ENCODE measurements at regions not wholly inside any gene's neighbourhood (a gene's known extent, or its start where the extent isn't known, plus 50 kb on each side); places are given as distances from the start of the nearest gene placed in this dataset.

GRCh38 chr20:56833427-56833826, 204.3 kb downstream of the TFAP2C start:
- DNase-seq (ENCODE audit: low spot score): peak; percentile 55
- CTCF ChIA-PET (ENCODE audit: unreplicated experiment): no interaction called here

GRCh38 chr20:56835829-56836550, 206.9 kb downstream of the TFAP2C start:
- CTCF ChIA-PET (ENCODE audit: unreplicated experiment): interaction anchor here (0.7 kb wide), 1 partner anchor 10 kb away, joined by 4 read pairs; no protein-coding TSS in a partner anchor
- H3K4me3 ChIP-seq (ENCODE audit: low read depth, low read length, poor library complexity, severe bottlenecking): no peak overlapping the region
- TF ChIP-seq CTCF (conservative IDR thresholded peaks at IDR 0.05; ENCODE audit: low read length) (no peak), EZH2phosphoT487 (IDR thresholded peaks at IDR 0.05; ENCODE audit: borderline replicate concordance, low read depth, low read length) (no peak)
- H3K79me2 ChIP-seq (ENCODE audit: insufficient read depth, low read depth, low read length): no peaks in the 10 kb centered on the region
- H3K4me1 ChIP-seq (ENCODE audit: insufficient read depth, low read length, poor library complexity, severe bottlenecking): peaks cover 17% of the 10 kb centered on the region
- no peaks in the 10 kb centered on the region for H4K20me1 ChIP-seq (ENCODE audit: insufficient read depth, low read length)
- no peak overlapping the region for H3K4me2 ChIP-seq (ENCODE audit: low read length)
- H2AFZ ChIP-seq (ENCODE audit: low read length): no peak overlapping the region
- POLR2A ChIA-PET: interaction anchor here (1.1 kb wide), 1 partner anchor 10 kb away, joined by 3 read pairs; no protein-coding TSS in a partner anchor
- no TSS peak for BruUV-seq (replicated peaks)
- DNase-seq (ENCODE audit: low spot score): no peak
- H3K9me3 ChIP-seq (ENCODE audit: low read length): no peaks in the 10 kb centered on the region
- no peak overlapping the region for H3K27ac ChIP-seq (ENCODE audit: low read depth, low read length, poor library complexity, severe bottlenecking)
- H3K9me2 ChIP-seq (ENCODE audit: insufficient read depth, low read length): no peaks in the 10 kb centered on the region
- H3K36me3 ChIP-seq (ENCODE audit: insufficient read depth, low read length): no peaks in the 10 kb centered on the region
- intact Hi-C loops (cut with micrococcal nuclease; ENCODE audit: unreplicated experiment): no loop called here

More at GRCh38 chr20:56833427-56833826, 204.3 kb downstream of the TFAP2C start:
- Histone ChIP-seq H4K20me1 (ENCODE audit: insufficient read depth, low read length) (no peaks in the 10 kb centered on the region), H3K4me3 (ENCODE audit: low read depth, low read length, poor library complexity, severe bottlenecking) (no peak overlapping the region), H3K79me2 (ENCODE audit: insufficient read depth, low read depth, low read length) (no peaks in the 10 kb centered on the region), H3K36me3 (ENCODE audit: insufficient read depth, low read length) (no peaks in the 10 kb centered on the region), H2AFZ (ENCODE audit: low read length) (peak overlapping the region; percentile 72; the same call in 1 of the 2 replicates), H3K4me2 (ENCODE audit: low read length) (peak overlapping the region; percentile 27), H3K27ac (ENCODE audit: low read depth, low read length, poor library complexity, severe bottlenecking) (no peak overlapping the region), H3K9me2 (ENCODE audit: insufficient read depth, low read length) (no peaks in the 10 kb centered on the region), H3K4me1 (ENCODE audit: insufficient read depth, low read length, poor library complexity, severe bottlenecking) (peaks cover 35% of the 10 kb centered on the region), H3K9me3 (ENCODE audit: low read length) (no peaks in the 10 kb centered on the region)
- intact Hi-C loops (cut with micrococcal nuclease; ENCODE audit: unreplicated experiment): no loop called here
- TF ChIP-seq EZH2phosphoT487 (IDR thresholded peaks at IDR 0.05; ENCODE audit: borderline replicate concordance, low read depth, low read length) (no peak), CTCF (conservative IDR thresholded peaks at IDR 0.05; ENCODE audit: low read length) (no peak)
- POLR2A ChIA-PET: interaction anchor here (0.5 to 1.3 kb wide), 3 partner anchors 12 to 189 kb away, joined by 3 to 5 read pairs (median 3); no protein-coding TSS in a partner anchor
- BruUV-seq (replicated peaks): no TSS peak

GRCh38 chr20:56839222-56839621, 210.1 kb downstream of the TFAP2C start:
- no peaks in the 10 kb centered on the region for H3K9me2 ChIP-seq (ENCODE audit: insufficient read depth, low read length)
- CTCF ChIA-PET (ENCODE audit: unreplicated experiment): no interaction called here
- BruUV-seq (replicated peaks): no TSS peak
- no peaks in the 10 kb centered on the region for H3K79me2 ChIP-seq (ENCODE audit: insufficient read depth, low read depth, low read length)
- peaks cover 13% of the 10 kb centered on the region for H3K4me1 ChIP-seq (ENCODE audit: insufficient read depth, low read length, poor library complexity, severe bottlenecking)
- peaks cover 6% of the 10 kb centered on the region for H3K36me3 ChIP-seq (ENCODE audit: insufficient read depth, low read length)
- no peak overlapping the region for H2AFZ ChIP-seq (ENCODE audit: low read length)
- H3K27ac ChIP-seq (ENCODE audit: low read depth, low read length, poor library complexity, severe bottlenecking): no peak overlapping the region
- no peak overlapping the region for H3K4me2 ChIP-seq (ENCODE audit: low read length)
- POLR2A ChIA-PET: no interaction called here
- no peak for DNase-seq (ENCODE audit: low spot score)
- TF ChIP-seq EZH2phosphoT487 (IDR thresholded peaks at IDR 0.05; ENCODE audit: borderline replicate concordance, low read depth, low read length): no peak
- no peak for TF ChIP-seq CTCF (conservative IDR thresholded peaks at IDR 0.05; ENCODE audit: low read length)
- H3K9me3 ChIP-seq (ENCODE audit: low read length): peaks cover 22% of the 10 kb centered on the region; the same call in 1 of the 2 replicates
- H4K20me1 ChIP-seq (ENCODE audit: insufficient read depth, low read length): no peaks in the 10 kb centered on the region
- H3K4me3 ChIP-seq (ENCODE audit: low read depth, low read length, poor library complexity, severe bottlenecking): no peak overlapping the region
- intact Hi-C loops (cut with micrococcal nuclease; ENCODE audit: unreplicated experiment): no loop called here

Data from OCI-LY7 (cell line).